GM13976 (cell line): ENCODE measurements at regions not wholly inside any gene's neighbourhood (a gene's known extent, or its start where the extent isn't known, plus 50 kb on each side); places are given as distances from the start of the nearest gene placed in this dataset.
"Not testable (repeated sequence)": the region's sequence is repeated elsewhere in the genome, so short reads cannot be mapped to it uniquely, and the experiment has no call there.

Source experiments
- DNase-seq: peaks from one replicate; pipeline ENCODE4 v3.0.0; 2012; ENCODE audit warnings: low spot score
- CTCF ChIP-seq: IDR thresholded peaks from 2 replicates; pipeline ENCODE4 v1.5.1; 2012; ENCODE audit warnings: borderline replicate concordance, mild to moderate bottlenecking; ENCODE audit not compliant: insufficient read depth; ENCODE audit errors: extremely low read depth, missing control alignments, control extremely low read depth
- in situ Hi-C: fragments of 300-500 bp; cut with MboI; formaldehyde crosslinking; loops from one replicate; pipeline ENCODE4 v1.12.0; 2022; ENCODE audit warnings: low sequenced_read_pairs, mixed read lengths, inconsistent platforms; ENCODE audit not compliant: unreplicated experiment

DNA sequence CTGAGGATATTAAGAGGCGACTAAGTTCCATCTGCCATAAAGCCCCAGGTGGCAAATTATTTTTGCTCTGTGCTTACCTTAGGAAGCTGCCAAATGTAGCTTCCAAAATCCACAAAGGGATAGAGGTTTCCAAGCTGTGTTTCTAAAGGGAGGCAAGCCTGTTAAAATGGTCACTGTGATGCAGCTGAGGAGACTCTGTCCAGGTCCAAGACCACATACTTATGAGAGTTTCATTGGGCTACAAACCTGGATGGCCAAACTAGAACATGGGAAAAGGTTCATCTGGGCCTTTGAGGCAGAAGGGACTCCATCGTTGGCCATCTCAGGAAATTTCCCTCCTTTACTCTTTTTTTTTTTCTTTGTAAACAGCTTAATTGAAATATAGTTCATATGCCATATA lies 306.9 kb upstream of the FGF13 start:
- TF ChIP-seq CTCF, result no peak
- in situ Hi-C loops, result no loop called here
- DNase-seq, result no peak

DNA sequence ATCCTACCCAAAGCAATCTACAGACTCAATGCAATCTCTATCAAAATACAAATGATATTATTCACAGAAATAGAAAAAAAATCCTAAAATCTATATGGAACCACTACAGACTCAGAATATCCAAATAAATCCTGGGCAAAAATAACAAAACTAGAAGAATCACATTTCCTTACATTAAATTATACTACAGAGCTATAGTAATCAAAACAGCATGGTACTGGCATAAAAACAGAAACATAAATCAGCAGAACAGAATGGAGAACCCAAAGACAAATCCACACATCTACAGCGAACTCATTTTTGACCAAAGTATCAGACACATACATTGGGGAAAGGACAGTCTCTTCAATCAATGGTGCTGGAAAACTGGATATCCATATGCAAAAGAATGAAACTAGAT lies 304.1 kb upstream of the FGF13 start:
- no peak for TF ChIP-seq CTCF
- in situ Hi-C loops, result no loop called here
- DNase-seq, result no peak

GRCh38 chrX:139008185-139008584 lies 296.7 kb upstream of the FGF13 start:
- in situ Hi-C loops, result no loop called here
- DNase-seq, result no peak
- TF ChIP-seq CTCF, result no peak

DNA sequence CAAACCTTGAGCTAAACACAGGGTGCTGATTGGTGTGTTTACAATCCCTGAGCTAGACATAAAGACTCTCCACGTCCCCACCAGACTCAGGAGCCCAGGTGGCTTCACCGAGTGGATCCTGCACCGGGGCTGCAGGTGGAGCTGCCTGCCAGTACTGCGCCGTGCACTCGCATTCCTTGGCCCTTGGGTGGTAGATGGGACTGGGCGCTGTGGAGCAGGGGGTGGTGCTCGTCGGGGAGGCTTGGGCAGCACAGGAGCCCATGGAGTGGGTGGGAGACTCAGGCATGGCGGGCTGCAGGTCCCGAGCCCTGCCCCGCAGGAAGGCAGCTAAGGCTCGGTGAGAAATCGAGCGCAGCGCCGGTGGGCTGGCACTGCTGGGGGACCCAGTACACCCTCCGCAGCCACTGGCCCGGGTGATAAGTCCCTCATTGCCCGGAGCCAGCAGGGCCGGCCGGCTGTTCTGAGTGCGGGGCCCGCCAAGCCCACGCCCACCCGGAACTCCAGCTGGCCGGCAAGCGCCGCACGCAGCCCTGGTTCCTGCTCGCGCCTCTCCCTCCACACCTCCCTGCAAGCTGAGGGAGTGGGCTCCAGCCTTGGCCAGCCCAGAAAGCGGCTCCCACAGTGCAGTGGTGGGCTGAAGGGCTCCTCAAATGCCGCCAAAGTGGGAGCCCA lies 292.5 kb upstream of the FGF13 start:
- DNase-seq, in situ Hi-C loops: not testable (repeated sequence)

DNA sequence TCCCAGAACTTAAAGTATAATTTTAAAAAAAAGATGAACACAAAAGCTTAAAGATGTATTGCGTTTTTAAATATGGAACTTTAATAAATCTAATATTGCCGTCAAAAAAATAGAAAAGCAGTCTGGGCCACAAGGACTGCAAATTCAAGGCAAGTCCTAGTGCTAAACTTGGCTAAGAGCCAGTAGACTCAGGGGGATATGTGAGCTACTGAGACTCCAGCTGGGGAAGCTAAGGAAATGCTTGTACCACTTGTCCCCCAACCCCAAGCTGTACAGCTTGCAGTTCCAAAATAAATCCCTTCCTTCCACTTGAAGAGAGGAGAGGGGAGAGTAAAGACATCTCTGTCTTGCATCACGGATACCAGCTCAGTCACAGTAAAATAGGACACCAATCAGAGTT lies 290.8 kb upstream of the FGF13 start:
- no peak for TF ChIP-seq CTCF
- no peak for DNase-seq
- in situ Hi-C loops, result no loop called here

GRCh38 chrX:138996268-138996667 lies 284.8 kb upstream of the FGF13 start:
- in situ Hi-C loops, result no loop called here
- no peak for TF ChIP-seq CTCF
- no peak for DNase-seq

DNA sequence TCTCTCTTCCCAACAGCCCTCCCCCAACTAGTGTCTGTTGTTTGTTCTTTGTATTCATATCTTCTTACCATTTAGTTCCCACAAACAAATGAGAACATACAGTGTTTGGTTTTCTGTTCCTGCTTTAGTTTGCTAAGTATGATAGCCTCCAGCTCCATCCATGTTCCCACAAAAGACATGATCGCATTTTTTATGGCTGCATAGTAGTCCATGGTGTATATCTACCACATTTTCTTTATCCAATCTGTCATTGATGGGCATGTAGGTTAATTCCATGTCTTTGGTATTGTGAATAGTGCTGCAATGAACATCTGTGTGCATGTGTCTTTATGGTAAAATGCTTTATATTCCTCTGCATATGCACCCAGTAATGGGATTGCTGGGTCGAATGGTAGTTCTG lies 283.9 kb upstream of the FGF13 start:
- in situ Hi-C loops, result no loop called here
- no peak for DNase-seq
- TF ChIP-seq CTCF, result no peak

DNA sequence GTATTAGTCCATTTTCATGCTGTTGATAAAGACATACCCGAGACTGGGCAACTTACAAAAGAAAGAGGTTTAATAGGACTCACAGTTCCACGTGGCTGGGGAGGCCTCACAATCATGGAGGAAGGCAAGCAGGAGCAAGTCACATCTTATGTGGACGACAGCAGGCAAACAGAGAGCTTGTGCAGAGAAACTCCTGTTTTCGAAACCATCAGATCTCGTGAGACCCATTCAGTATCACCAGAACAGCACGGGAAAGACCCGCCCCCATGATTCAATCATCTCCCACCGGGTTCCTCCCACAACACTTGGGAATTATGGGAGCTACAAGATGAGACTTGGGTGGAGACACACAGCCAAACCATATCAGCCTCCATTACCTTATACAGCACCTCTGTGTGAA lies 278.9 kb upstream of the FGF13 start:
- DNase-seq, in situ Hi-C loops: not testable (repeated sequence)
